ENCODE measurements at regions not wholly inside any gene's neighbourhood (a gene's known extent, or its start where the extent isn't known, plus 50 kb on each side); places are given as distances from the start of the nearest gene placed in this dataset.
"Not testable (repeated sequence)": the region's sequence is repeated elsewhere in the genome, so short reads cannot be mapped to it uniquely, and the experiment has no call there.

GRCh38 chr5:167413506-167413905, 877.9 kb upstream of the WWC1 start:
- TF ChIP-seq CTCF (IDR thresholded peaks at IDR 0.05; ENCODE audit: low read depth, low read length, missing control alignments): no peak
- DNase-seq (ENCODE audit: low read depth): no peak
- no peak overlapping the region for H3K4me3 ChIP-seq (ENCODE audit: low read depth, low read length)
- in situ Hi-C loops (cut with HindIII; ENCODE audit: low sequenced_read_pairs): no loop called here

GRCh38 chr5:167414611-167415010, 876.8 kb upstream of the WWC1 start:
- no peak overlapping the region for H3K4me3 ChIP-seq (ENCODE audit: low read depth, low read length)
- DNase-seq (ENCODE audit: low read depth): no peak
- no peak for TF ChIP-seq CTCF (IDR thresholded peaks at IDR 0.05; ENCODE audit: low read depth, low read length, missing control alignments)
- in situ Hi-C loops (cut with HindIII; ENCODE audit: low sequenced_read_pairs): no loop called here

GRCh38 chr5:167415779-167416746, 875.4 kb upstream of the WWC1 start:
- no peak for TF ChIP-seq CTCF (IDR thresholded peaks at IDR 0.05; ENCODE audit: low read depth, low read length, missing control alignments)
- in situ Hi-C loops (cut with HindIII; ENCODE audit: low sequenced_read_pairs): no loop called here
- no peak for DNase-seq (ENCODE audit: low read depth)
- no peak overlapping the region for H3K4me3 ChIP-seq (ENCODE audit: low read depth, low read length)

GRCh38 chr5:167417662-167418061, 873.8 kb upstream of the WWC1 start:
- in situ Hi-C loops (cut with HindIII; ENCODE audit: low sequenced_read_pairs): no loop called here
- DNase-seq (ENCODE audit: low read depth): no peak
- TF ChIP-seq CTCF (IDR thresholded peaks at IDR 0.05; ENCODE audit: low read depth, low read length, missing control alignments): no peak
- no peak overlapping the region for H3K4me3 ChIP-seq (ENCODE audit: low read depth, low read length)

- no peak for DNase-seq (ENCODE audit: low read depth)
- in situ Hi-C loops (cut with HindIII; ENCODE audit: low sequenced_read_pairs): no loop called here
- no peak for TF ChIP-seq CTCF (IDR thresholded peaks at IDR 0.05; ENCODE audit: low read depth, low read length, missing control alignments)
- H3K4me3 ChIP-seq (ENCODE audit: low read depth, low read length): no peak overlapping the region
Measured at GRCh38 chr5:167425161-167425560, 866.3 kb upstream of the WWC1 start.

GRCh38 chr5:167426501-167426900, 864.9 kb upstream of the WWC1 start:
- TF ChIP-seq CTCF (IDR thresholded peaks at IDR 0.05; ENCODE audit: low read depth, low read length, missing control alignments): no peak
- DNase-seq (ENCODE audit: low read depth): no peak
- in situ Hi-C loops (cut with HindIII; ENCODE audit: low sequenced_read_pairs): no loop called here

GRCh38 chr5:167427641-167428040, 863.8 kb upstream of the WWC1 start:
- DNase-seq (ENCODE audit: low read depth); H3K4me3 ChIP-seq (ENCODE audit: low read depth, low read length); in situ Hi-C loops (cut with HindIII; ENCODE audit: low sequenced_read_pairs): not testable (repeated sequence)

More at GRCh38 chr5:167426501-167426900, 864.9 kb upstream of the WWC1 start:
- no peak overlapping the region for H3K4me3 ChIP-seq (ENCODE audit: low read depth, low read length)

Measured in astrocyte of the cerebellum (primary cell).